LNCaP clone FGC (cell line): ENCODE measurements at regions not wholly inside any gene's neighbourhood (a gene's known extent, or its start where the extent isn't known, plus 50 kb on each side); places are given as distances from the start of the nearest gene placed in this dataset.

Experiments
- DNase-seq: peaks from one replicate; pipeline ENCODE4 v3.0.0-alpha.2; 2011; ENCODE audit warnings: low read depth
- H3K4me3 ChIP-seq: 2 replicates; pipeline ENCODE4 v1.5.1; 2011; ENCODE audit warnings: mild to moderate bottlenecking, low read depth, low read length, control low read depth
- CTCF ChIP-seq: IDR thresholded peaks from 2 replicates; pipeline ENCODE4 v1.5.1; 2012; ENCODE audit warnings: mild to moderate bottlenecking; ENCODE audit not compliant: control insufficient read depth, insufficient read depth; ENCODE audit errors: extremely low read depth

GRCh38 chr12:124668602-124669001, 101.2 kb upstream of the NCOR2 start:
- H3K4me3 ChIP-seq, result no peak overlapping the region
- TF ChIP-seq CTCF, result no peak
- DNase-seq, result no peak

- H3K4me3 ChIP-seq, result no peak overlapping the region
- no peak for DNase-seq
- no peak for TF ChIP-seq CTCF
These were observed 100.3 kb upstream of the NCOR2 start for GRCh38 chr12:124667506-124668326.

- DNase-seq, result no peak
- TF ChIP-seq CTCF, result no peak
- H3K4me3 ChIP-seq, result no peak overlapping the region
These were observed 99.4 kb upstream of the NCOR2 start for GRCh38 chr12:124666722-124667259.

GRCh38 chr12:124665511-124665910, 98.1 kb upstream of the NCOR2 start:
- no peak for DNase-seq
- TF ChIP-seq CTCF, result no peak
- no peak overlapping the region for H3K4me3 ChIP-seq

- DNase-seq, result no peak
- TF ChIP-seq CTCF, result no peak
- no peak overlapping the region for H3K4me3 ChIP-seq
These were observed 97.1 kb upstream of the NCOR2 start for GRCh38 chr12:124664395-124665111.

- H3K4me3 ChIP-seq, result no peak overlapping the region
- TF ChIP-seq CTCF, result no peak
- DNase-seq, result no peak
These were observed 96.5 kb upstream of the NCOR2 start for GRCh38 chr12:124663771-124664366.
